GDM1 (cell line): ENCODE measurements at regions not wholly inside any gene's neighbourhood (a gene's known extent, or its start where the extent isn't known, plus 50 kb on each side); places are given as distances from the start of the nearest gene placed in this dataset.
"Not testable (repeated sequence)": the region's sequence is repeated elsewhere in the genome, so short reads cannot be mapped to it uniquely, and the experiment has no call there.

ENCODE experiments used
- DNase-seq: peaks from one replicate; lab custom pipeline; 2025; lab: John Stamatoyannopoulos, UW

- no peak for DNase-seq
Observed at GRCh38 chr4:58063404-58064160, 953.4 kb upstream of the IGFBP7 start.

DNA sequence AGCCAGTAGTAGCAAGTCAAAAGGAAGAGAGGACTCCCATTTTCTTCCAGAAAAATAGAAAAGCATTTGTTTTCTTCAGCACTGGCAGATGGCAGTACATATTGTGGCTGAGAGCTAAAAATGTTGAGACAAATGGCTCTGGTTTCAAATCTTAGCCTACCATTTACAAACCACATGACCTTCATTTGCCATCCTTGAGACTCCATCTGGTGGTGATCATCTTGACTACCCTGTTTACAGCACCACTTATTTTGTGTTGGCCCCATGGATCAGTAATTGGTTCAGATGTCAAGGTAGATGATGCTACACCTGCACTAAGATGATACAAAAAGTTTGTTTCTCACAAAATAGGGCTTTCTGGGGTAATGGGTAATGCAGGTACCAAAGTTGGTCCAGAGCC lies 951.8 kb upstream of the IGFBP7 start:
- no peak for DNase-seq

DNA sequence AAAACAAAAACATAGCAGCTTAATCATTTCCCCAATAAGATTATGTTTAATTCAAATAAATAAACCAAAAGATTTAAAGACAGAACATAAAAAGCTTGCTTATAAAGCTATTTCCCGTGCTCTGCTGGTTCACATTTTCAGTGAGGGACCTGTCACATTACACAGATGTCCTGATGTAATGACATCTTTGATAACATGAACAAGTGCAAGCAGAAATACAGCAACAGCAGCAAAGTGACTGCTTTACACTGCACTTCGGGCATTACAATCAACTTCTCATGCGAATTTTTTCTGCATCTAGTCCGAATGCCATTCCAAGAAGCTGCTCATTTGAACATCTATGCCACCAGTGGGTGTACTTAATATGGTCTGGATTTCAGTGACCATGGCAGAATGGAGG lies 940.3 kb upstream of the IGFBP7 start:
- DNase-seq = no peak

- DNase-seq = no peak
Observed at GRCh38 chr4:58048491-58048890, 938.3 kb upstream of the IGFBP7 start.

DNA sequence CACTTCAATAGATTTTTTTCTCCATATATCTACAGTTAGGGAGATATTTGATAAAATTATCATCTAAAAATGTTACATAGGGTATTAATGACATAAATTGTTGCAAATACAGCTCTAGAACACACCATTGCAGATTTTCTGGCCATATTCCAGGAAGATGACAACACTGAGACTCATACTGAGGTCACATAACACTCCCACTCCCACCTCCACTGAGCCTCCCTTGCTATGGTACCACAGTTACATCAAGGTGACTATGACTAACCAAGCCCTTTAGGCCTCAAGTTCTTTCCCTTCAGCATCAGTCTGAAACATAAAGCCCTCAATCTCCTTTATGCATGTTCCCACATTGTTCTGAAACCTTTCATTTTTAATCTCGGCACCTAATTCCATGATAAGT lies 932.0 kb upstream of the IGFBP7 start:
- DNase-seq = no peak

DNA sequence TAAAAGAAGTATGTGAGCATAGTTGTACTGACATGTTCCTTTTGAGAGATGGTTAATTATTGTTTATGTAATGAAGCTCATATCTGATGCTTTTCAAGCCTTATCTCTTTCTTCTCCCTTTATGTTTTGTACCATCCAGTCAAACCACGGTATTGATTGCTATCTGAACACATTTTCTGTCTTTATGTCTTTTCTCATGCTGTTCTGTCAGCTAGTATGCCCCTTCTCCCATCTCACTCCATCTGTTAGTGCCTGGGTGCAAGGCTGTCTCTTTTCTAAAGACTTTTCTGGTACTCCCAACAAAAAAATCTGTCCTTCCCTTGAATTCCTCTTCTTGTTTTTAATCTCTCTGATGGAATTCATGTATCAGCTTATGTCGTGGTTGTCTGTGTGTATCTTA lies 883.8 kb upstream of the IGFBP7 start:
- DNase-seq = no peak

DNA sequence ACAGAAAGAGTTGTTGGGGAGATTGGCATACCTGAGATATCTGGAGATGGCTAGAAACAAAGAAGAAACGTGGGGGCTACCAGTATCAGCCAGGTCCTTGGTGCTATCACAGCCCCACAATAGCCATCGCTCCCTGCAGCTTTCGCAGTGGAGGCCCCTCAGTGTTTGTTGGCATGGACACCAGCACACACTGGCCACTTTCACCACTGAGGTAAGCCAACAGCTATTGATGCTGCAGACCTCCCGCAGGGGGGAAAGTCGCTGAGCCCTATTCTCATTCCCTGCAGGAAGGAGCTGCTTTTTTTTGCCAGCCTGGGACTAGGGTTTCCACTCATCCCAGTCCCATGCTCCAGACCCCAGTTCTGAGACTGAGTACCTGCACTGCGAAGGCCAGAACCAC lies 879.2 kb upstream of the IGFBP7 start:
- no peak for DNase-seq

DNA sequence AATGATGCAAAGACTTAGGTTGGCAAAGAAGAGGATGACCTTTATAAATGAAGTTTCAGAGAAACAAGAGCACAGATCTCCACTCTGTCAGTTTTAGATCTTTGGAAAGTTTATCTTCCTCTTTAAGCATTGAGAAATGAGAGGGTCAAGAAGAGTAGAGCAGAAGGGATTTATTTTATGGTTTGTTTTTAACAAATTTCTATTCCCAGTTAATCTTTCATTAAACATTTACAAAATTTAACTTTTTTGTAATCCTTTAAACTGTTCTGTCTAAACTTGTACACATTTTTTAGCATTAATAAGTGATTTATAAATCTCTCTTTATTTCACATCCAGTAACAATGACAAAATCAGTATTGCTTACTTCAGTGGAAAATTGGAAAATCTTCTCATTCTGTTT lies 875.0 kb upstream of the IGFBP7 start:
- no peak for DNase-seq

DNA sequence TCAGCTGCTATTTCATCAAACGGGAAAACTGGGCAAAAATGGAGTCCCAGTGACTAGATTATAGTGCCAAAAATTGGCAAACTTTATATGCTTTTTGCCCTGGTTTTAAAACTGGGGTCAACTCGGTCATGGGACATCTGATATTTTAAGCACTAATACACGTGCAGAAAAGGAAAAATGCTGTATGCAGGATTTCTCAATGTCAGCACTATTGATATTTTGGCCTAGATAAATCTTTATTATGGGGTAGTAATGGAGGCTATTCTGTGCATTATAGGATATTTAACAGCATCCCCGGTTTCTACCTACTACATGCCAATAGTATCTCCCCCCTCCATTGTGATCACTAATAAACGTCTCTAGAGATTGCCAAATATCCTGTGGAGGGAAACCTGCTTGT lies 870.9 kb upstream of the IGFBP7 start:
- no peak for DNase-seq

DNA sequence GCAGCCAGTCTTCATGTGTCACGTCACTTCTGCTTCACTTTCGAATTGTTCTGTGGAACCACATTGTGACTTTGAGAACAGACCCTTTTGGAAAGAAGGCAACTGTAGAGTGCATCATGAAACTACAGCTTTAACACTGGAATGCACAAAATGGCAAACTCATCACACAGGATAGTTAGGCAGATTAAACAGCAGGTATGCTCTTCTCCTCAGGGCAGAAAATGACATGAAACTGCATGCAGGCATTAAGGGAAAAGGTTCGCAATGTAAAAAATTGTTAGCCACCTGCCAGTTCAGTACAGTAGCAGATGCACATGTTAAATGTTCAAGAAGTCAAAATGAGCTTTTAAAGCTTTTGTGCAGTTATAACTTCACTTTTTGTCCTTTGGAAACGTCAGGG lies 864.6 kb upstream of the IGFBP7 start:
- no peak for DNase-seq

GRCh38 chr4:57973819-57974218 lies 863.6 kb upstream of the IGFBP7 start:
- DNase-seq = no peak

DNA sequence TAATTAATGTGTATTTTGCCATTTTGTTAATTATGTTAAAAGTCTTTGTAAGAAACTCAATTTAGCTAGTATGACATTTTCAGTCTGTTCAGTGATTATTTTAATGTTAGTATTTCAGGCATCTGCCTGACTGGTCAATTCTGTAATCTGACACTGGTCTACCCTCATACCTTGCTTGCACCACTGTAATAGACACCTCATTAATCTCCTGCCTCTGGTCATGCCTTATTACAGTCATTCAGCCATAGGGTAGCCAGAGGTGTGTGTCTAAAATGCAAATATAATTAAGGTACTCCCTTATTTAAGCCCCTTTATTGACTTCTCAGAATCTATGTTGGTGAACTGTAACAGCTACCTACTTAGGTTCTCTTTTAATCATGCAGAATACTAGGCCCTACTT lies 861.1 kb upstream of the IGFBP7 start:
- DNase-seq = no peak

DNA sequence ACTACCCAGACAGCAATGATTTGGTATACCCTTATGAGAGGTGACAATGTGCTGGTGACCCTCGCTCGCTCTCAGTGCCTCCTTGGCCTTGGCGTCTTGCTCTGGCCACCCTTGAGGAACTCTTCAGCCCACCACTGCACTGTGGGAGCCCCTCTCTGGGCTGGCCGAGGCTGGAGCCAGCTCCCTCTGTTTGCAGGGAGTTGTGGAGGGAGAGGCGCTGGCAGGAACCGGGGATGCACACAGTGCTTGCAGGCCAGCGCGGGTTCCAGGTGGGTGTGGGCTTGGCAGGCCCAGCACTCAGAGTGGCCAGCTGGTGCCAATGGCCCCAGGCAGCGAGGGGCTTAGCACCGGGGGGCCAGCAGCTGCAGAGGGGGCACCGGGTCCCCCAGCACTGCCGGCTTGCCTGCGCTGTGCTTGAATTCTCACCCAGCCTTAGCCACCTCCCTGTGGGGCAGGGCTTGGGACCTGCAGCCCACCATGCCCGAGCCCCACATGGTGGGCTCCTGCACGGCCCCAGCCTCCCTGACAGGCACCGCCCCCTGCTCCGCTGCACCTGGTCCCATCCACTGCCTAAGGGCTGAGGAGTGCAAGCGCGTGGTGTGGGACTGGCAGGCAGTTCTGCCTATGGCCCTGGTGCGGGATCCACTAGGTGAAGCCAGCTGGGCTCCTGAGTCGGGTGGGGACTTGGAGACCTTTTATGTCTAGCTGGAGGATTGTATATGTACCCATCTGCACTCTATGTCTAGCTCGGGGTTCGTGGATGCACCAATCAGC lies 857.0 kb upstream of the IGFBP7 start:
- no peak for DNase-seq

GRCh38 chr4:57965431-57965830 lies 855.2 kb upstream of the IGFBP7 start:
- not testable (repeated sequence) for DNase-seq

DNA sequence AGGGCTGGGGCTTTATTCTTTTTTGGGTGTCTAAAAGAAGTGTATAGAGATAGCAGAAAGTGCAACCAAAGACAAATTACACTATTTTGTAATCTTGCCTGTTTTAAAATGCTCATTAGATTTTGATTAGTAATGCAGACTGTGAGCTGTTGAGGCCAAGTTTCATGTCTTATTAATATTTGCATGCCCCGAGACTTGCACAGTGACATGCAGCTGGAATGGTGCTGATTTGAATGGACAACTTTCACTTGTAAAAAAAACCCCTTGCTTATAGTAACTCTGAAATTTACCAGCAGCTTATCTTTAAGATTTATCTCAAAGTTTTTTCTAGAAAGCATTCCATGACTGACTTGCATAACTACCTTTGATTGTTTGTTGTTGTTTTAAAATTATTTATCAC lies 835.1 kb upstream of the IGFBP7 start:
- no peak for DNase-seq

GRCh38 chr4:57943682-57944081 lies 833.5 kb upstream of the IGFBP7 start:
- DNase-seq = no peak

DNA sequence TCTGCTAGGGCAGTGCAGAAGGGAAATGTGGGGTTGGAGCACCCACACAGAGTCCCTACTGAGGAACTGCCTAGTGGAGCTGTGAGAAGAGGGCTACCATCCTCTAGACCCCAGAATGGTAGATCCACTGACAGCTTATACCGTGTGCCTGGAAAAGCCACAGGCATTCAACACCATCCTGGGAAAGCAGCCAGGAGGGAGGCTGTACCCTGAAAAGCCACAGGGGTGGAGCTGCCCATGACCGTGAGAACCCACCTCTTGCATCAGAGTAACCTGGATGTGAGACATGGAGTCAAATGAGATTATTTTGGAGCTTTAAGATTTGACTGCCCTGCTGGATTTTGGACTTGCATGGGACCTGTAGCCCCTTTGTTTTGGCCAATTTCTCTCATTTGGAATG lies 827.1 kb upstream of the IGFBP7 start:
- DNase-seq = not testable (repeated sequence)

- no peak for DNase-seq
Observed at GRCh38 chr4:57926311-57926710, 816.1 kb upstream of the IGFBP7 start.

DNA sequence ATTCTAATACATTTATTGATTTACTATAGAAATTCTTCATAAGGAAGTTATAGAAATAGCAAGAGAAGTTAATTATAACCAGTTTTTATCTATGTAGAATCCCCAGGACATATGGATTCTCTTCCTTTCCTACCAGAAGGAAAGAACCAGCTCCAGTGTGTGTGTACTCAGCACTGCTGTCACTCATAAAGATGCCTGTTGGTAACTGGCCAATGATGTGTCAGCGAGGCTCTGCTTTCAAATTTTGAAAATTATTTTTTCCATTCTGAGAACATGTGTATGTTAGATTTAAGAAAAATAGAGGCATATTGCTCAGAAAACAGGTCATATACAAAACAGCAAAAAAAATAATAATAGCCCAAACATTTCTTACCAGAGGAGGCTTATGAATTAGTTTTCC lies 814.8 kb upstream of the IGFBP7 start:
- DNase-seq = no peak

- DNase-seq = no peak
Observed at GRCh38 chr4:57916479-57916878, 806.3 kb upstream of the IGFBP7 start.

DNA sequence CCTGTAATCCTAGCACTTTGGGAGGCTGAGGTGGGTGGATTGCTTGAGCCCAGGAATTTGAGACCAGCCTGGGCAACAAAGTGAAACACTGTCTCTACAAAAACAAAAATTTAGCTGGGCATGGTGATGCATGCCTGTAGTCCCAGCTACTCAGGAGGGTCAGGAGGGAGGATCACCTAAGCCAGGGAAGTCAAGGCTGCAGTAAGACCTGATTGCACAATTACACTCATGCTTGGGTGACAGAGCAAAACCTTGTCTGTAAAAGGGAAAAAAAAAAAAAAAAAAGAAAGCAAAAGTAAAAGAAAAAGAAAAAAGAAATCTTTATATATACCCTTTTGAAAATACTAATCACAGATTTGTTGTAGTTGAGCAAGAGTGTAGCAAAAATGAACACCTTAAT lies 801.0 kb upstream of the IGFBP7 start:
- DNase-seq = no peak

DNA sequence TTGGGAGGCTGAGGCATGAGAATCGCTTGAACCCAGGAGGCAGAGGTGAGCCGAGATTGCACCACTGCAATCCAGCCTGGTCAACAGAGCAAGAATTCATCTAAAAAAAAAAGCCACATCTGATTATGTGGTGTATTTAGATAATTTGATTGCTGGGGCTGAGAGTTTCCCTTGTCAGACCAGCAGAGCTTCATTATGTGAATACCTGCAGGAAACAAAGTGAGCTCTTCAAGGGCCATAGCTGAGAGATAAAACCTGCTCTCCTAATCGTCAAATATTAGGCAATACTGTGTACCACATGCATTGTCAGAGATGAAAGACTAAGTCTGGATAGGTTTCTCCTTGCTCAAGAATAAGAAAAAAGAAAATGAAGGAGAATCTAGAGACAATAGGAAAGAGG lies 800.0 kb upstream of the IGFBP7 start:
- DNase-seq = no peak

DNA sequence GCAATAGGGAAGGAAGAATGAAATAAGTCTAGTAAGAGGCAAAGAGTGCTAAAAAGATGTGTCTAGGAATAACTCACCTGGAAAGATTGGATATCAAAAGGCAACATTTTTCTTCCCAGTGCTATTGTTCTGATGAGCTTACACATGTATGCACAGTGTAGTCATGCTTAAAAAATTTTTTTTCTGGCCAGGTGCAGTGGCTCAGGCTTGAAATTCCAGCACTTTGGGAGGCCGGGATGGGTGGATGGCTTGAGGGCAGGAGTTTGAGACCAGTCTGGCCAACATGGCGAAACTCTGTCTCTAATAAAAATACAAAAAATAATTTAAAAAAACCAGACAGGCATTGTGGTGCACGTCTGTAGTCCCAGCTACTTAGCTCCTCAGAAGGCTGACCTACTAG lies 795.8 kb upstream of the IGFBP7 start:
- no peak for DNase-seq

GRCh38 chr4:57877047-57877458 lies 766.9 kb upstream of the IGFBP7 start:
- DNase-seq = no peak
